NB4 (cell line): ENCODE measurements at regions not wholly inside any gene's neighbourhood (a gene's known extent, or its start where the extent isn't known, plus 50 kb on each side); places are given as distances from the start of the nearest gene placed in this dataset.

Experiments
- CTCF ChIP-seq: IDR thresholded peaks from one replicate; pipeline ENCODE4 v1.5.1; 2012; ENCODE audit warnings: low read depth, low read length
- MYC ChIP-seq: IDR thresholded peaks from 2 replicates; pipeline ENCODE4 v1.6.1; 2011; ENCODE audit warnings: low read depth, low read length
- POLR2A ChIP-seq: IDR thresholded peaks from 2 replicates; pipeline ENCODE4 v1.6.1; 2011; ENCODE audit warnings: mild to moderate bottlenecking; ENCODE audit not compliant: insufficient read length; ENCODE audit errors: extremely low read depth

- TF ChIP-seq CTCF (no peak), POLR2A (no peak), MYC (no peak)
Measured at GRCh38 chr7:119963654-119964053, 309.3 kb upstream of the KCND2 start.
